ENCODE measurements at regions not wholly inside any gene's neighbourhood (a gene's known extent, or its start where the extent isn't known, plus 50 kb on each side); places are given as distances from the start of the nearest gene placed in this dataset.

- Mint-ChIP-seq H3K36me3 (no peaks in the 10 kb centered on the region), H3K27me3 (no peaks in the 10 kb centered on the region), H3K4me1 (peaks cover 8 to 18% (median 14%) of the 10 kb centered on the region in 3 donors), H3K9me3 (peaks cover 0 to 3% (median 3%) of the 10 kb centered on the region in 3 donors), H3K4me3 (peak overlapping the region in 2 of 4 donors; percentile 28 to 45), H3K27ac (no peak overlapping the region)
Observed at GRCh38 chr4:151887031-151887815, 126.4 kb upstream of the GATB start.

- peaks cover 2 to 3% (median 3%) of the 10 kb centered on the region in 3 donors for H3K9me3 Mint-ChIP-seq
- no peak overlapping the region for H3K27ac Mint-ChIP-seq
- H3K27me3 Mint-ChIP-seq: no peaks in the 10 kb centered on the region
- peaks cover 8 to 25% (median 23%) of the 10 kb centered on the region in 3 donors for H3K4me1 Mint-ChIP-seq
- H3K4me3 Mint-ChIP-seq: no peak overlapping the region
- H3K36me3 Mint-ChIP-seq: no peaks in the 10 kb centered on the region
Observed at GRCh38 chr4:151885123-151885522, 124.3 kb upstream of the GATB start.

GRCh38 chr4:151883747-151884146, 122.9 kb upstream of the GATB start:
- Mint-ChIP-seq H3K4me3 (no peak overlapping the region), H3K27ac (no peak overlapping the region), H3K27me3 (no peaks in the 10 kb centered on the region), H3K9me3 (peaks cover 2 to 3% (median 3%) of the 10 kb centered on the region in 3 donors), H3K36me3 (no peaks in the 10 kb centered on the region), H3K4me1 (peaks cover 8 to 25% (median 23%) of the 10 kb centered on the region in 3 donors)

- H3K9me3 Mint-ChIP-seq: peaks cover 2 to 3% (median 3%) of the 10 kb centered on the region in 3 donors
Observed at GRCh38 chr4:151882072-151882803, 121.4 kb upstream of the GATB start.

GRCh38 chr4:151879705-151880445, 119.1 kb upstream of the GATB start:
- Mint-ChIP-seq H3K36me3 (no peaks in the 10 kb centered on the region), H3K27ac (no peak overlapping the region), H3K27me3 (peaks cover 3% of the 10 kb centered on the region), H3K9me3 (peaks cover 0 to 3% (median 2%) of the 10 kb centered on the region in 3 donors), H3K4me1 (peaks cover 0 to 15% (median 9%) of the 10 kb centered on the region in 3 donors), H3K4me3 (no peak overlapping the region)

More at GRCh38 chr4:151882072-151882803, 121.4 kb upstream of the GATB start:
- Mint-ChIP-seq H3K4me3 (peak overlapping the region in 1 of 4 donors; percentile 58), H3K27me3 (no peaks in the 10 kb centered on the region), H3K4me1 (peaks cover 1 to 17% (median 9%) of the 10 kb centered on the region in 3 donors), H3K27ac (peak overlapping the region in 1 of 3 donors; percentile 86), H3K36me3 (no peaks in the 10 kb centered on the region)

- Mint-ChIP-seq H3K36me3 (no peaks in the 10 kb centered on the region), H3K4me3 (no peak overlapping the region), H3K9me3 (peaks cover 0 to 4% (median 3%) of the 10 kb centered on the region in 3 donors), H3K27me3 (peaks cover 3% of the 10 kb centered on the region), H3K27ac (no peak overlapping the region), H3K4me1 (peaks cover 0 to 5% (median 0%) of the 10 kb centered on the region in 3 donors)
Observed at GRCh38 chr4:151876381-151876988, 115.7 kb upstream of the GATB start.

GRCh38 chr4:151874328-151874727, 113.5 kb upstream of the GATB start:
- Mint-ChIP-seq H3K27me3 (peaks cover 3% of the 10 kb centered on the region), H3K36me3 (no peaks in the 10 kb centered on the region), H3K9me3 (peaks cover 0 to 3% (median 1%) of the 10 kb centered on the region in 3 donors), H3K4me3 (no peak overlapping the region), H3K4me1 (no peaks in the 10 kb centered on the region), H3K27ac (no peak overlapping the region)

GRCh38 chr4:151866592-151866918, 105.7 kb upstream of the GATB start:
- no peak overlapping the region for H3K27ac Mint-ChIP-seq
- H3K4me3 Mint-ChIP-seq: peak overlapping the region in 1 of 4 donors; percentile 5
- no peaks in the 10 kb centered on the region for H3K27me3 Mint-ChIP-seq
- peaks cover 3 to 5% (median 3%) of the 10 kb centered on the region in 3 donors for H3K9me3 Mint-ChIP-seq
- no peaks in the 10 kb centered on the region for H3K4me1 Mint-ChIP-seq
- peaks cover 2% of the 10 kb centered on the region for H3K36me3 Mint-ChIP-seq

GRCh38 chr4:151865744-151866591, 105.2 kb upstream of the GATB start:
- no peaks in the 10 kb centered on the region for H3K27me3 Mint-ChIP-seq
- peak overlapping the region in 1 of 4 donors; percentile 5 for H3K4me3 Mint-ChIP-seq
- peaks cover 2% of the 10 kb centered on the region for H3K36me3 Mint-ChIP-seq
- peaks cover 3 to 5% (median 3%) of the 10 kb centered on the region in 3 donors for H3K9me3 Mint-ChIP-seq
- H3K27ac Mint-ChIP-seq: no peak overlapping the region
- H3K4me1 Mint-ChIP-seq: no peaks in the 10 kb centered on the region

GRCh38 chr4:151865312-151865711, 104.5 kb upstream of the GATB start:
- Mint-ChIP-seq H3K27ac (no peak overlapping the region), H3K4me1 (no peaks in the 10 kb centered on the region), H3K27me3 (no peaks in the 10 kb centered on the region), H3K36me3 (peaks cover 2% of the 10 kb centered on the region), H3K9me3 (peaks cover 3 to 5% (median 3%) of the 10 kb centered on the region in 3 donors), H3K4me3 (no peak overlapping the region)

- Mint-ChIP-seq H3K4me1 (no peaks in the 10 kb centered on the region), H3K36me3 (peaks cover 2% of the 10 kb centered on the region), H3K4me3 (no peak overlapping the region), H3K27ac (no peak overlapping the region), H3K9me3 (peaks cover 3 to 5% (median 3%) of the 10 kb centered on the region in 3 donors), H3K27me3 (peaks cover 4% of the 10 kb centered on the region)
Observed at GRCh38 chr4:151864068-151864467, 103.3 kb upstream of the GATB start.

- Mint-ChIP-seq H3K4me1 (no peaks in the 10 kb centered on the region), H3K27me3 (peaks cover 6% of the 10 kb centered on the region), H3K27ac (no peak overlapping the region), H3K36me3 (peaks cover 1% of the 10 kb centered on the region), H3K9me3 (peaks cover under 1 to 1% (median under 1%) of the 10 kb centered on the region in 3 donors), H3K4me3 (no peak overlapping the region)
Observed at GRCh38 chr4:151862766-151863165, 102.0 kb upstream of the GATB start.

- H3K4me3 Mint-ChIP-seq: no peak overlapping the region
- peaks cover 7% of the 10 kb centered on the region for H3K27me3 Mint-ChIP-seq
- H3K27ac Mint-ChIP-seq: no peak overlapping the region
- peaks cover 0 to 4% (median 0%) of the 10 kb centered on the region in 3 donors for H3K4me1 Mint-ChIP-seq
- H3K36me3 Mint-ChIP-seq: peaks cover 1% of the 10 kb centered on the region
- peaks cover 0 to 4% (median 3%) of the 10 kb centered on the region in 3 donors for H3K9me3 Mint-ChIP-seq
Observed at GRCh38 chr4:151860561-151861093, 99.8 kb upstream of the GATB start.
